ENCODE measurements at regions not wholly inside any gene's neighbourhood (a gene's known extent, or its start where the extent isn't known, plus 50 kb on each side); places are given as distances from the start of the nearest gene placed in this dataset.

GRCh38 chr4:72814241-72814640 lies 245.2 kb upstream of the ADAMTS3 start:
- TF ChIP-seq CTCF (IDR thresholded peaks at IDR 0.05) (no peak), EZH2 (IDR thresholded peaks at IDR 0.05; ENCODE audit: borderline replicate concordance, insufficient read depth, low read depth, low read length, poor library complexity, severe bottlenecking) (no peak)
